GM12878 (cell line): ENCODE measurements at regions not wholly inside any gene's neighbourhood (a gene's known extent, or its start where the extent isn't known, plus 50 kb on each side); places are given as distances from the start of the nearest gene placed in this dataset.

Experiments
- CTCF ChIP-seq, 3 experiments: IDR thresholded peaks in 2 of 3; conservative IDR thresholded peaks in 1 of 3; 2 replicates each; pipeline ENCODE4 v1.5.1; 2011; ENCODE audit warnings: low read depth in 3 of 3, low read length in 3 of 3, mild to moderate bottlenecking in 3 of 3, control low read depth in 2 of 3, moderate library complexity in 2 of 3, inconsistent platforms in 1 of 3, mixed read lengths in 1 of 3; ENCODE audit not compliant: control insufficient read depth in 2 of 3, insufficient read depth in 1 of 3; ENCODE audit errors: extremely low read depth in 1 of 3
- EP300 ChIP-seq, 2 experiments: fragments of 150-350 bp in 1 of 2; IDR thresholded peaks; 2 replicates each; pipeline ENCODE4 v1.6.1; 2011 to 2012; ENCODE audit warnings: low read depth in 2 of 2, low read length in 2 of 2, borderline replicate concordance in 1 of 2, improper control_type of control experiment in 1 of 2, inconsistent platforms in 1 of 2; ENCODE audit not compliant: control insufficient read depth in 1 of 2
- ETV6 ChIP-seq, 2 experiments: fragments of 450-650 bp in 1 of 2; IDR thresholded peaks in 1 of 2; conservative IDR thresholded peaks in 1 of 2; 2 replicates each; pipeline ENCODE4 v1.6.1; 2014; ENCODE audit warnings: antibody characterized with exemption in 1 of 2, borderline replicate concordance in 1 of 2, low read depth in 1 of 2, mild to moderate bottlenecking in 1 of 2, moderate library complexity in 1 of 2
- POLR2A ChIP-seq: IDR thresholded peaks from 2 replicates; pipeline ENCODE4 v1.6.1; 2011; ENCODE audit warnings: low read depth, mild to moderate bottlenecking, low read length
- POLR2AphosphoS5 ChIP-seq: IDR thresholded peaks from 2 replicates; pipeline ENCODE4 v1.6.1; 2011; ENCODE audit warnings: mild to moderate bottlenecking, low read length, inconsistent platforms
- RAD21 ChIP-seq: IDR thresholded peaks from 2 replicates; pipeline ENCODE4 v1.6.1; 2011; ENCODE audit warnings: mild to moderate bottlenecking, low read depth, low read length, moderate library complexity; ENCODE audit not compliant: insufficient read depth
- SIN3A ChIP-seq: IDR thresholded peaks from 2 replicates; pipeline ENCODE4 v1.6.1; 2012; ENCODE audit warnings: low read depth, low read length, improper control_type of control experiment
- WRNIP1 ChIP-seq: IDR thresholded peaks from 2 replicates; pipeline ENCODE4 v1.6.1; 2011; ENCODE audit warnings: low read depth, low read length, improper control_type of control experiment, borderline replicate concordance
- YY1 ChIP-seq: IDR thresholded peaks from 2 replicates; pipeline ENCODE4 v1.6.1; 2011; ENCODE audit warnings: low read depth, mild to moderate bottlenecking, low read length
- TF ChIP-seq, protein P1 (sequence below): fragments of 450-650 bp; IDR thresholded peaks from 2 replicates; pipeline ENCODE4 v1.6.1; 2016; ENCODE audit warnings: mild to moderate bottlenecking

DNA sequence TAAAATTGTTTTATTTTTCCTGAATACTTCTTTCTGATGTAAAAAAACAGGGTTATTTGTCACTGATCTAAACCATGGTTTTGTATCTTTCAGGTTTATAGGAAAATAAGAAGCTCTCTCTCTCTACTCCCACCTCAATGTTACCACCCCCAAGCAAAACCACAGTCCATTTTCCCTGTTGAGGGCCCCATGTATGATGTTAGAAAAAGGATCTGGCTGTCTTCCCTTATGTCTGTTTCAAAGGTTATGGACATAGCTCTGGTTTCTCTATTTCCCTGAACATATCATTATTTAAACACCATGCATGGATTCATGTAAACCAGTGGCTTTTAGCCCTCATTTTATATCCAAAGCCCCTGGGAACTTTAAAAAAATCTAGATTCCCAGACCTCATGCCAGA lies 649.0 kb upstream of the TBX3 start:
- TF ChIP-seq CTCF (IDR thresholded peaks at IDR 0.05 in 2 of 3, conservative IDR thresholded peaks at IDR 0.05 in 1 of 3; ENCODE audit: control insufficient read depth in 2 of 3, extremely low read depth in 1 of 3, insufficient read depth in 1 of 3, low read depth in 3 of 3, low read length in 3 of 3) (no peak), EP300 (IDR thresholded peaks at IDR 0.05; ENCODE audit: borderline replicate concordance in 1 of 2, control insufficient read depth in 1 of 2, low read depth in 2 of 2, low read length in 2 of 2) (no peak), POLR2AphosphoS5 (no peak), SIN3A (no peak), POLR2A (no peak), RAD21 (no peak), ETV6 (conservative IDR thresholded peaks at IDR 0.05 in 1 of 2, IDR thresholded peaks at IDR 0.05 in 1 of 2; ENCODE audit: borderline replicate concordance in 1 of 2, low read depth in 1 of 2) (no peak), WRNIP1 (no peak), YY1 (no peak)
- TF ChIP-seq, protein P1, sequence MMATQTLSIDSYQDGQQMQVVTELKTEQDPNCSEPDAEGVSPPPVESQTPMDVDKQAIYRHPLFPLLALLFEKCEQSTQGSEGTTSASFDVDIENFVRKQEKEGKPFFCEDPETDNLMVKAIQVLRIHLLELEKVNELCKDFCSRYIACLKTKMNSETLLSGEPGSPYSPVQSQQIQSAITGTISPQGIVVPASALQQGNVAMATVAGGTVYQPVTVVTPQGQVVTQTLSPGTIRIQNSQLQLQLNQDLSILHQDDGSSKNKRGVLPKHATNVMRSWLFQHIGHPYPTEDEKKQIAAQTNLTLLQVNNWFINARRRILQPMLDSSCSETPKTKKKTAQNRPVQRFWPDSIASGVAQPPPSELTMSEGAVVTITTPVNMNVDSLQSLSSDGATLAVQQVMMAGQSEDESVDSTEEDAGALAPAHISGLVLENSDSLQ = no peak
